ENCODE measurements at regions not wholly inside any gene's neighbourhood (a gene's known extent, or its start where the extent isn't known, plus 50 kb on each side); places are given as distances from the start of the nearest gene placed in this dataset.

DNA sequence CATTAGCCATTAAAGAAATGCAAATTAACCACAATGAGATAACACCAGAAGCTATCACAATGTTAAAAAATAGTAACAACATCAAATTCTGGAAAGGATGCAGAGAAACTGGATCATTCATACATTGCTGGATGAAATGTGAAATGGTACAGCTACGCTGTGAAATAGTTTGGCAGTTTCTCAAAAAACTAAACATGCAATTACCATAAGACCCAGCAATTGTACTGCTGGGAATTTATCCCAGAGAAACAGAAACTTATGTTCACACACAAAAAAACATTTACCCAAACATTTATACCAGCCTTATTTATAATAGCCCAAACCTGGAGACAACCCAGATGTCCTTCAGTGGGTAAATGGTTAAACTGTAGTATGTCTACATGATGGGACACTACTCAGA is 592.9 kb downstream of the ZNF608 start:
- no peak overlapping the region for H3K4me3 ChIP-seq (ENCODE audit: low read length in 3 of 3)
- H3K36me3 ChIP-seq (ENCODE audit: control insufficient read depth in 3 of 3, insufficient read depth in 3 of 3, low read length in 3 of 3) = no peaks in the 10 kb centered on the region
- peaks cover 0 to 3% (median 2%) of the 10 kb centered on the region in 3 donors for H3K9me3 ChIP-seq (ENCODE audit: control insufficient read depth in 3 of 3, low read length in 3 of 3)
- no peaks in the 10 kb centered on the region for H3K4me1 ChIP-seq (ENCODE audit: control insufficient read depth in 3 of 3, insufficient read depth in 3 of 3, low read length in 3 of 3)
- no peak overlapping the region for H3K27ac ChIP-seq (ENCODE audit: low read depth, low read length)
- H3K9ac ChIP-seq (ENCODE audit: low read depth in 1 of 3, low read length in 3 of 3) = no peak overlapping the region
- H3K27me3 ChIP-seq (ENCODE audit: control insufficient read depth in 3 of 3, insufficient read depth in 3 of 3, low read length in 3 of 3) = no peaks in the 10 kb centered on the region

- Histone ChIP-seq H3K4me1 (ENCODE audit: control insufficient read depth in 3 of 3, insufficient read depth in 3 of 3, low read length in 3 of 3) (no peaks in the 10 kb centered on the region), H3K9ac (ENCODE audit: low read depth in 1 of 3, low read length in 3 of 3) (no peak overlapping the region), H3K9me3 (ENCODE audit: control insufficient read depth in 3 of 3, low read length in 3 of 3) (no peaks in the 10 kb centered on the region), H3K4me3 (ENCODE audit: low read length in 3 of 3) (no peak overlapping the region), H3K27me3 (ENCODE audit: control insufficient read depth in 3 of 3, insufficient read depth in 3 of 3, low read length in 3 of 3) (no peaks in the 10 kb centered on the region), H3K27ac (ENCODE audit: low read depth, low read length) (no peak overlapping the region), H3K36me3 (ENCODE audit: control insufficient read depth in 3 of 3, insufficient read depth in 3 of 3, low read length in 3 of 3) (no peaks in the 10 kb centered on the region)
These were observed 597.9 kb downstream of the ZNF608 start for GRCh38 chr5:124148574-124148973.

DNA sequence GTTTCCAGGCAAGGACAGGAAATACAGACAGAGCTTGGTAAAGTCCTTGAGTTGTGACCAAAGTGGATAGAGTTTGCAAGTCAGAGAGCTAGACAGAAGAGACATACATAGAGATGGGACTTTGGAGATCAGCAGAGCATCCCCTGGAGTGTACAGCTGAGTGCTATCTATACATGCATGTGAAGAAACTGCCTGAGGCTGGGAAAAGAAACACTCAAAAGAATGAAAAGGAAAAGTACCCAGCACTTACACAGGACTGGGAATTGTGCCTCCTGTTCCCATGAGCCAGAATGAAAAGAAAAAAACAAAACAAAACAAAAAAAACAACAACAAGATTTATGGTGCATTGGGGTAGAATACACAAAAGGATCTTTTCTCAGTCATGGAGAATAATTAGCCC is 606.4 kb downstream of the ZNF608 start:
- H3K4me3 ChIP-seq (ENCODE audit: low read length in 3 of 3) = no peak overlapping the region
- H3K36me3 ChIP-seq (ENCODE audit: control insufficient read depth in 3 of 3, insufficient read depth in 3 of 3, low read length in 3 of 3) = no peaks in the 10 kb centered on the region
- no peaks in the 10 kb centered on the region for H3K4me1 ChIP-seq (ENCODE audit: control insufficient read depth in 3 of 3, insufficient read depth in 3 of 3, low read length in 3 of 3)
- H3K9ac ChIP-seq (ENCODE audit: low read depth in 1 of 3, low read length in 3 of 3) = no peak overlapping the region
- no peaks in the 10 kb centered on the region for H3K9me3 ChIP-seq (ENCODE audit: control insufficient read depth in 3 of 3, low read length in 3 of 3)
- no peaks in the 10 kb centered on the region for H3K27me3 ChIP-seq (ENCODE audit: control insufficient read depth in 3 of 3, insufficient read depth in 3 of 3, low read length in 3 of 3)
- H3K27ac ChIP-seq (ENCODE audit: low read depth, low read length) = no peak overlapping the region

GRCh38 chr5:124139477-124139876 is 607.0 kb downstream of the ZNF608 start:
- Histone ChIP-seq H3K4me1 (ENCODE audit: control insufficient read depth in 3 of 3, insufficient read depth in 3 of 3, low read length in 3 of 3) (no peaks in the 10 kb centered on the region), H3K9me3 (ENCODE audit: control insufficient read depth in 3 of 3, low read length in 3 of 3) (no peaks in the 10 kb centered on the region), H3K36me3 (ENCODE audit: control insufficient read depth in 3 of 3, insufficient read depth in 3 of 3, low read length in 3 of 3) (no peaks in the 10 kb centered on the region), H3K9ac (ENCODE audit: low read depth in 1 of 3, low read length in 3 of 3) (no peak overlapping the region), H3K4me3 (ENCODE audit: low read length in 3 of 3) (no peak overlapping the region), H3K27ac (ENCODE audit: low read depth, low read length) (no peak overlapping the region), H3K27me3 (ENCODE audit: control insufficient read depth in 3 of 3, insufficient read depth in 3 of 3, low read length in 3 of 3) (no peaks in the 10 kb centered on the region)

GRCh38 chr5:124136609-124137008 is 609.8 kb downstream of the ZNF608 start:
- Histone ChIP-seq H3K4me1 (ENCODE audit: control insufficient read depth in 3 of 3, insufficient read depth in 3 of 3, low read length in 3 of 3) (no peaks in the 10 kb centered on the region), H3K27me3 (ENCODE audit: control insufficient read depth in 3 of 3, insufficient read depth in 3 of 3, low read length in 3 of 3) (no peaks in the 10 kb centered on the region), H3K36me3 (ENCODE audit: control insufficient read depth in 3 of 3, insufficient read depth in 3 of 3, low read length in 3 of 3) (no peaks in the 10 kb centered on the region), H3K9ac (ENCODE audit: low read depth in 1 of 3, low read length in 3 of 3) (no peak overlapping the region), H3K4me3 (ENCODE audit: low read length in 3 of 3) (no peak overlapping the region), H3K27ac (ENCODE audit: low read depth, low read length) (no peak overlapping the region), H3K9me3 (ENCODE audit: control insufficient read depth in 3 of 3, low read length in 3 of 3) (no peaks in the 10 kb centered on the region)

- H3K4me3 ChIP-seq (ENCODE audit: low read length in 3 of 3) = no peak overlapping the region
- H3K4me1 ChIP-seq (ENCODE audit: control insufficient read depth in 3 of 3, insufficient read depth in 3 of 3, low read length in 3 of 3) = no peaks in the 10 kb centered on the region
- no peak overlapping the region for H3K27ac ChIP-seq (ENCODE audit: low read depth, low read length)
- H3K27me3 ChIP-seq (ENCODE audit: control insufficient read depth in 3 of 3, insufficient read depth in 3 of 3, low read length in 3 of 3) = no peaks in the 10 kb centered on the region
- H3K9ac ChIP-seq (ENCODE audit: low read depth in 1 of 3, low read length in 3 of 3) = no peak overlapping the region
- H3K9me3 ChIP-seq (ENCODE audit: control insufficient read depth in 3 of 3, low read length in 3 of 3) = no peaks in the 10 kb centered on the region
- no peaks in the 10 kb centered on the region for H3K36me3 ChIP-seq (ENCODE audit: control insufficient read depth in 3 of 3, insufficient read depth in 3 of 3, low read length in 3 of 3)
These were observed 611.5 kb downstream of the ZNF608 start for GRCh38 chr5:124134941-124135340.

DNA sequence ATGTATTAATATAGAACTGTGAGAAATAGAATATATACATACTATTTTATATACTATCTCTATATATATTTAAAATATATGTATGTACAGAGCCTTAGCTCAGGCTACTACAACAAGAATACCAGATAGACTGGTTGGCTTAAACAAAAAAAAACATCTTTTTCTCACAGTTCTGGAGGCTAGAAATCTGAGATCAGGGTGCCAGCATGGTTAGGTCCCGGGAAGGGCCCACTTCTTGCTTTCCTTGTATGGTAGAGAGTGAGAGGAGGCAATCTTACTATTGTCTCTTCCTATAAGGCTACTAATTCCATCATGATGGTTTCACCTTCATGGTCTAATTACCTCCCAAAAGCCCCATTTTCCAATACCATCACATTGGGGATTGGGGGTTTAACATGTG is 613.0 kb downstream of the ZNF608 start:
- Histone ChIP-seq H3K9ac (ENCODE audit: low read depth in 1 of 3, low read length in 3 of 3) (no peak overlapping the region), H3K36me3 (ENCODE audit: control insufficient read depth in 3 of 3, insufficient read depth in 3 of 3, low read length in 3 of 3) (no peaks in the 10 kb centered on the region), H3K9me3 (ENCODE audit: control insufficient read depth in 3 of 3, low read length in 3 of 3) (no peaks in the 10 kb centered on the region), H3K27ac (ENCODE audit: low read depth, low read length) (no peak overlapping the region), H3K4me1 (ENCODE audit: control insufficient read depth in 3 of 3, insufficient read depth in 3 of 3, low read length in 3 of 3) (peaks cover 0 to 2% (median 0%) of the 10 kb centered on the region in 3 donors), H3K4me3 (ENCODE audit: low read length in 3 of 3) (no peak overlapping the region), H3K27me3 (ENCODE audit: control insufficient read depth in 3 of 3, insufficient read depth in 3 of 3, low read length in 3 of 3) (no peaks in the 10 kb centered on the region)

GRCh38 chr5:124132843-124133242 is 613.6 kb downstream of the ZNF608 start:
- Histone ChIP-seq H3K9ac (ENCODE audit: low read depth in 1 of 3, low read length in 3 of 3) (no peak overlapping the region), H3K27ac (ENCODE audit: low read depth, low read length) (no peak overlapping the region), H3K27me3 (ENCODE audit: control insufficient read depth in 3 of 3, insufficient read depth in 3 of 3, low read length in 3 of 3) (no peaks in the 10 kb centered on the region), H3K4me3 (ENCODE audit: low read length in 3 of 3) (no peak overlapping the region), H3K36me3 (ENCODE audit: control insufficient read depth in 3 of 3, insufficient read depth in 3 of 3, low read length in 3 of 3) (no peaks in the 10 kb centered on the region), H3K4me1 (ENCODE audit: control insufficient read depth in 3 of 3, insufficient read depth in 3 of 3, low read length in 3 of 3) (peaks cover 0 to 6% (median 3%) of the 10 kb centered on the region in 3 donors), H3K9me3 (ENCODE audit: control insufficient read depth in 3 of 3, low read length in 3 of 3) (no peaks in the 10 kb centered on the region)

DNA sequence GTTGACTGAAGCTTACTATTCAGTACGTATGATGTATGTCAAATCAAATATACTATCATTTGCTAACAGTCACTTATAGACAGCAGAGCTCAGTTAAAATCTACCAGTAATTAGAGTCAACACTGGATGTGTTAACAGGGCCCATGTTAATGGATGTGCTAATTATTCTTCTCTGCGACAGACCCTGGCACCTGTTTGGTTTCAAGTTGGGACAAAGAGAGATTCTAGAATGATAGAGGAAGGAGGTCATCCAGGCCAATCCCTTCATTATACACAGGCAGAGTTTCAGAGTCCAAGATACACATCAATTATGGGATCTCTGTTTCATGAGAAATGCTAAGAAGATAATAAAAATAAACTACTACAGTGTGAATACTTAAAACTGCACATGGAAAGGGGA is 615.0 kb downstream of the ZNF608 start:
- Histone ChIP-seq H3K9me3 (ENCODE audit: control insufficient read depth in 3 of 3, low read length in 3 of 3) (no peaks in the 10 kb centered on the region), H3K27ac (ENCODE audit: low read depth, low read length) (no peak overlapping the region), H3K27me3 (ENCODE audit: control insufficient read depth in 3 of 3, insufficient read depth in 3 of 3, low read length in 3 of 3) (no peaks in the 10 kb centered on the region), H3K36me3 (ENCODE audit: control insufficient read depth in 3 of 3, insufficient read depth in 3 of 3, low read length in 3 of 3) (no peaks in the 10 kb centered on the region), H3K4me3 (ENCODE audit: low read length in 3 of 3) (no peak overlapping the region), H3K9ac (ENCODE audit: low read depth in 1 of 3, low read length in 3 of 3) (no peak overlapping the region), H3K4me1 (ENCODE audit: control insufficient read depth in 3 of 3, insufficient read depth in 3 of 3, low read length in 3 of 3) (peaks cover 6 to 12% (median 8%) of the 10 kb centered on the region in 3 donors)

DNA sequence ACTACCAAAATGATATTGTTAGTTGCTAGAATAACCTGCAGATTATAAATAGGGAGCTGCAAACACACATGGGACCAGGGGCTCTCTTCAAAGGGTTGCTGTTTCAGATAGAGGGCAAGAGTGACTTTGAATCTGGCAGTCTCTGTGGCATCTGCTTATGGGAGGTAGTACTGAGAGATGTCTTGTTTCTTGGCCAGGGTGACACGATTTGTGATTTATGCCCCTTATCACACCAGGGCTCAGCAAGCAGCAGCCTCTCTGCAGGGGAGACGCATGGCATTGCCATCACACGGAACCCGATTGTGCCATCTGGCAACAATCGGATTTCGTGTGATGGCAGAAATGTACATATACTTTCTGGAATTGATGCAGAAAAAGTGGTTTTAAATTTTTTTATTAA is 615.6 kb downstream of the ZNF608 start:
- Histone ChIP-seq H3K27me3 (ENCODE audit: control insufficient read depth in 3 of 3, insufficient read depth in 3 of 3, low read length in 3 of 3) (no peaks in the 10 kb centered on the region), H3K9ac (ENCODE audit: low read depth in 1 of 3, low read length in 3 of 3) (no peak overlapping the region), H3K27ac (ENCODE audit: low read depth, low read length) (no peak overlapping the region), H3K9me3 (ENCODE audit: control insufficient read depth in 3 of 3, low read length in 3 of 3) (no peaks in the 10 kb centered on the region), H3K36me3 (ENCODE audit: control insufficient read depth in 3 of 3, insufficient read depth in 3 of 3, low read length in 3 of 3) (no peaks in the 10 kb centered on the region), H3K4me1 (ENCODE audit: control insufficient read depth in 3 of 3, insufficient read depth in 3 of 3, low read length in 3 of 3) (peaks cover 6 to 12% (median 8%) of the 10 kb centered on the region in 3 donors), H3K4me3 (ENCODE audit: low read length in 3 of 3) (no peak overlapping the region)

- Histone ChIP-seq H3K9ac (ENCODE audit: low read depth in 1 of 3, low read length in 3 of 3) (no peak overlapping the region), H3K4me1 (ENCODE audit: control insufficient read depth in 3 of 3, insufficient read depth in 3 of 3, low read length in 3 of 3) (peaks cover 6 to 22% (median 14%) of the 10 kb centered on the region in 3 donors), H3K9me3 (ENCODE audit: control insufficient read depth in 3 of 3, low read length in 3 of 3) (no peaks in the 10 kb centered on the region), H3K4me3 (ENCODE audit: low read length in 3 of 3) (no peak overlapping the region), H3K27me3 (ENCODE audit: control insufficient read depth in 3 of 3, insufficient read depth in 3 of 3, low read length in 3 of 3) (no peaks in the 10 kb centered on the region), H3K36me3 (ENCODE audit: control insufficient read depth in 3 of 3, insufficient read depth in 3 of 3, low read length in 3 of 3) (no peaks in the 10 kb centered on the region), H3K27ac (ENCODE audit: low read depth, low read length) (no peak overlapping the region)
These were observed 616.9 kb downstream of the CSNK1G3 start for GRCh38 chr5:124128867-124129266.
